ENCODE measurements at regions not wholly inside any gene's neighbourhood (a gene's known extent, or its start where the extent isn't known, plus 50 kb on each side); places are given as distances from the start of the nearest gene placed in this dataset.

GRCh38 chr10:123578721-123579120 lies 87.4 kb upstream of the GPR26 start:
- Histone ChIP-seq H3K9me3 (replicated peaks in 1 of 2; ENCODE audit: control insufficient read depth in 1 of 2, insufficient read depth in 1 of 2, low read length in 2 of 2) (no peaks in the 10 kb centered on the region), H3K4me1 (ENCODE audit: control insufficient read depth in 1 of 2, insufficient read depth in 2 of 2, low read length in 2 of 2) (no peaks in the 10 kb centered on the region), H3K4me3 (replicated peaks in 1 of 3; ENCODE audit: low read depth in 2 of 3, low read length in 3 of 3) (no peak overlapping the region), H3K36me3 (replicated peaks in 1 of 2; ENCODE audit: control insufficient read depth in 1 of 2, insufficient read depth in 2 of 2, low read length in 2 of 2) (no peaks in the 10 kb centered on the region), H3K4me2 (replicated peaks; ENCODE audit: extremely low read depth, low read length, poor library complexity, severe bottlenecking) (no peak overlapping the region), H3K9ac (ENCODE audit: insufficient read depth, low read length, poor library complexity, severe bottlenecking) (no peak overlapping the region), H3K79me2 (ENCODE audit: insufficient read depth, low read length) (no peaks in the 10 kb centered on the region), H3K27me3 (ENCODE audit: control insufficient read depth in 2 of 2, insufficient read depth in 2 of 2, low read length in 2 of 2) (peaks cover 3 to 14% of the 10 kb centered on the region in 2 donors), H3K27ac (ENCODE audit: low read depth in 1 of 2, low read length in 2 of 2) (no peak overlapping the region), H2AFZ (ENCODE audit: insufficient read depth, low read depth, low read length, poor library complexity, severe bottlenecking) (no peak overlapping the region), H4K20me1 (ENCODE audit: insufficient read depth, low read length) (no peaks in the 10 kb centered on the region)
- Mint-ChIP-seq H3K9me3 (peaks cover 0 to 2% (median 0%) of the 10 kb centered on the region in 7 donors), H3K4me3 (no peak overlapping the region), H3K27ac (no peak overlapping the region), H3K36me3 (no peaks in the 10 kb centered on the region), H3K4me1 (no peaks in the 10 kb centered on the region), H3K27me3 (ENCODE audit: low read depth in 3 of 3) (peaks cover 17 to 35% (median 27%) of the 10 kb centered on the region in 3 donors)
- intact Hi-C loops (cut with micrococcal nuclease), result no loop called here
- TF ChIP-seq, protein P1, sequence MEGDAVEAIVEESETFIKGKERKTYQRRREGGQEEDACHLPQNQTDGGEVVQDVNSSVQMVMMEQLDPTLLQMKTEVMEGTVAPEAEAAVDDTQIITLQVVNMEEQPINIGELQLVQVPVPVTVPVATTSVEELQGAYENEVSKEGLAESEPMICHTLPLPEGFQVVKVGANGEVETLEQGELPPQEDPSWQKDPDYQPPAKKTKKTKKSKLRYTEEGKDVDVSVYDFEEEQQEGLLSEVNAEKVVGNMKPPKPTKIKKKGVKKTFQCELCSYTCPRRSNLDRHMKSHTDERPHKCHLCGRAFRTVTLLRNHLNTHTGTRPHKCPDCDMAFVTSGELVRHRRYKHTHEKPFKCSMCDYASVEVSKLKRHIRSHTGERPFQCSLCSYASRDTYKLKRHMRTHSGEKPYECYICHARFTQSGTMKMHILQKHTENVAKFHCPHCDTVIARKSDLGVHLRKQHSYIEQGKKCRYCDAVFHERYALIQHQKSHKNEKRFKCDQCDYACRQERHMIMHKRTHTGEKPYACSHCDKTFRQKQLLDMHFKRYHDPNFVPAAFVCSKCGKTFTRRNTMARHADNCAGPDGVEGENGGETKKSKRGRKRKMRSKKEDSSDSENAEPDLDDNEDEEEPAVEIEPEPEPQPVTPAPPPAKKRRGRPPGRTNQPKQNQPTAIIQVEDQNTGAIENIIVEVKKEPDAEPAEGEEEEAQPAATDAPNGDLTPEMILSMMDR (IDR thresholded peaks at IDR 0.05), result no peak
- WGBS (ENCODE audit: insufficient coverage), result 83% methylated on average over 4 of the region's 6 CpGs
- DNase-seq, result no peak

GRCh38 chr10:123579675-123580074 lies 86.5 kb upstream of the GPR26 start:
- Histone ChIP-seq H3K4me1 (ENCODE audit: control insufficient read depth in 1 of 2, insufficient read depth in 2 of 2, low read length in 2 of 2) (no peaks in the 10 kb centered on the region), H3K27me3 (ENCODE audit: control insufficient read depth in 2 of 2, insufficient read depth in 2 of 2, low read length in 2 of 2) (peaks cover 3 to 22% of the 10 kb centered on the region in 2 donors), H3K36me3 (replicated peaks in 1 of 2; ENCODE audit: control insufficient read depth in 1 of 2, insufficient read depth in 2 of 2, low read length in 2 of 2) (no peaks in the 10 kb centered on the region), H3K27ac (ENCODE audit: low read depth in 1 of 2, low read length in 2 of 2) (no peak overlapping the region), H3K4me2 (replicated peaks; ENCODE audit: extremely low read depth, low read length, poor library complexity, severe bottlenecking) (no peak overlapping the region), H3K79me2 (ENCODE audit: insufficient read depth, low read length) (no peaks in the 10 kb centered on the region), H3K9me3 (replicated peaks in 1 of 2; ENCODE audit: control insufficient read depth in 1 of 2, insufficient read depth in 1 of 2, low read length in 2 of 2) (no peaks in the 10 kb centered on the region), H2AFZ (ENCODE audit: insufficient read depth, low read depth, low read length, poor library complexity, severe bottlenecking) (no peak overlapping the region), H3K4me3 (replicated peaks in 1 of 3; ENCODE audit: low read depth in 2 of 3, low read length in 3 of 3) (no peak overlapping the region), H4K20me1 (ENCODE audit: insufficient read depth, low read length) (no peaks in the 10 kb centered on the region), H3K9ac (ENCODE audit: insufficient read depth, low read length, poor library complexity, severe bottlenecking) (no peak overlapping the region)
- peaks cover 24 to 41% (median 33%) of the 10 kb centered on the region in 3 donors for H3K27me3 Mint-ChIP-seq (ENCODE audit: low read depth in 3 of 3)
- H3K4me3 Mint-ChIP-seq, result no peak overlapping the region
- 78% methylated on average over 5 of the region's 5 CpGs for WGBS (ENCODE audit: insufficient coverage)
- intact Hi-C loops (cut with micrococcal nuclease), result loop anchor here (5.0 kb wide), 2 partner anchors 388 to 823 kb away; no protein-coding TSS in a partner anchor
- peaks cover 0 to 2% (median 0%) of the 10 kb centered on the region in 7 donors for H3K9me3 Mint-ChIP-seq
- DNase-seq, result no peak
- no peaks in the 10 kb centered on the region for H3K36me3 Mint-ChIP-seq
- TF ChIP-seq, protein P1 (IDR thresholded peaks at IDR 0.05), result no peak
- H3K4me1 Mint-ChIP-seq, result no peaks in the 10 kb centered on the region
- no peak overlapping the region for H3K27ac Mint-ChIP-seq
